ENCODE measurements at regions not wholly inside any gene's neighbourhood (a gene's known extent, or its start where the extent isn't known, plus 50 kb on each side); places are given as distances from the start of the nearest gene placed in this dataset.

GRCh38 chr18:25946540-25946939, 143.9 kb downstream of the SS18 start:
- DNase-seq (ENCODE audit: low spot score), result no peak
- WGBS, result 100% methylated on average over 1 of the region's 1 CpG
- H3K4me3 ChIP-seq, result no peak overlapping the region
- no peaks in the 10 kb centered on the region for H3K4me1 ChIP-seq (replicated peaks)
- intact Hi-C loops (cut with DNase I), result no loop called here
- H3K36me3 ChIP-seq, result no peaks in the 10 kb centered on the region
- H3K27ac ChIP-seq, result no peak overlapping the region
- TF ChIP-seq CTCF (IDR thresholded peaks at IDR 0.05) (no peak), POLR2AphosphoS5 (IDR thresholded peaks at IDR 0.05) (no peak), POLR2A (IDR thresholded peaks at IDR 0.05) (no peak)
- H3K27me3 ChIP-seq (replicated peaks; ENCODE audit: insufficient read depth), result no peaks in the 10 kb centered on the region
- no peaks in the 10 kb centered on the region for H3K9me3 ChIP-seq

DNA sequence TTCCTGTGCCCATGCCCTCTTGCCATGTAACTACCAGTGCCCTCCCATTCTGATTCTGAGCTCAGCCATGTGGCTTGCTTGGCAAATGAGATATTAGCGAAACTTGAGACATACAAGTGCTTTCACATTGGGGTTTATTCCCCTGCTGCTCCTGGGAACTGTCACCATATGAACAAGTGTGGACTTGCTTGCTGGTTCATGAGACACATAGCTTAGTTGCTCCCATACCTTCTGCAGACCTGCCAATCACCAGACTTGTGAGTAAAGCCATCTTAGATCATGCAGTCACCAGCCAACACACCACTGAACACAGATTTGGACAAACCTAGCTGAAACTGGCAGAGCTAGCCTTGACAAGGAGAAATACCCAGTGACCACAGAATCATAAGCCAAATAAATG, 155.1 kb downstream of the SS18 start:
- intact Hi-C loops (cut with DNase I), result no loop called here
- 83% methylated on average over 1 of the region's 1 CpG for WGBS

DNA sequence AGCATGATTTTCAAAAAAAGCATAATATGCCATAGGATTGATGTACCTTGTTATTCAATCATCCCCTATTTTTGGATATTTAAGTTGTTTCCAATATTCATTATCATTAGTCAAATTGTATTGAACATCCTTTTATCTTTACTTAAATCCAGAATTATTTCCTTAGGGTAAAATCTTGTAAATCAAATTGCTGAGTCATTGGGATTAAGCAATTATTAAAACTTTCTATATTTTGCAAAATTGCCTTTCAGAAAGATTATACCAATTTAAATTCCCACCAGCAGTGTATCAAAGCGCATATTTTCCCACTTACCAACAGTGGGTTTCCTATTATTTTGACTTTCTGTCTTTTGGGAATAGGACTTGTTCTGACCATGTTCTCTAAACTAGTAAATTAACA, 159.3 kb downstream of the SS18 start:
- no peaks in the 10 kb centered on the region for H3K4me1 ChIP-seq (replicated peaks)
- no peak overlapping the region for H3K4me3 ChIP-seq
- 91% methylated on average over 1 of the region's 1 CpG for WGBS
- H3K27ac ChIP-seq, result no peak overlapping the region
- TF ChIP-seq POLR2A (IDR thresholded peaks at IDR 0.05), result no peak
- no peak for TF ChIP-seq CTCF (IDR thresholded peaks at IDR 0.05)
- TF ChIP-seq POLR2AphosphoS5 (IDR thresholded peaks at IDR 0.05), result no peak
- no peaks in the 10 kb centered on the region for H3K36me3 ChIP-seq
- no peaks in the 10 kb centered on the region for H3K9me3 ChIP-seq
- H3K27me3 ChIP-seq (replicated peaks; ENCODE audit: insufficient read depth), result no peaks in the 10 kb centered on the region
- no peak for DNase-seq (ENCODE audit: low spot score)
- intact Hi-C loops (cut with DNase I), result no loop called here

More for the DNA sequence above, 155.1 kb downstream of the SS18 start:
- Histone ChIP-seq H3K4me3 (no peak overlapping the region), H3K9me3 (no peaks in the 10 kb centered on the region), H3K4me1 (replicated peaks) (no peaks in the 10 kb centered on the region), H3K36me3 (no peaks in the 10 kb centered on the region), H3K27ac (no peak overlapping the region), H3K27me3 (replicated peaks; ENCODE audit: insufficient read depth) (no peaks in the 10 kb centered on the region)
- DNase-seq (ENCODE audit: low spot score), result no peak
- TF ChIP-seq POLR2A (IDR thresholded peaks at IDR 0.05) (no peak), CTCF (IDR thresholded peaks at IDR 0.05) (no peak), POLR2AphosphoS5 (IDR thresholded peaks at IDR 0.05) (no peak)

- WGBS, result 45% methylated on average over 2 of the region's 2 CpGs
- H3K36me3 ChIP-seq, result no peaks in the 10 kb centered on the region
- H3K4me3 ChIP-seq, result no peak overlapping the region
- TF ChIP-seq POLR2AphosphoS5 (IDR thresholded peaks at IDR 0.05), result no peak
- TF ChIP-seq POLR2A (IDR thresholded peaks at IDR 0.05), result no peak
- TF ChIP-seq CTCF (IDR thresholded peaks at IDR 0.05), result no peak
- H3K4me1 ChIP-seq (replicated peaks), result no peaks in the 10 kb centered on the region
- no peak overlapping the region for H3K27ac ChIP-seq
- no peaks in the 10 kb centered on the region for H3K9me3 ChIP-seq
- intact Hi-C loops (cut with DNase I), result no loop called here
- no peaks in the 10 kb centered on the region for H3K27me3 ChIP-seq (replicated peaks; ENCODE audit: insufficient read depth)
- DNase-seq (ENCODE audit: low spot score), result no peak
Observed at GRCh38 chr18:25929787-25930186, 160.6 kb downstream of the SS18 start.

GRCh38 chr18:25927830-25928229, 162.6 kb downstream of the SS18 start:
- DNase-seq (ENCODE audit: low spot score), result no peak
- TF ChIP-seq CTCF (IDR thresholded peaks at IDR 0.05), result no peak
- no peak for TF ChIP-seq POLR2A (IDR thresholded peaks at IDR 0.05)
- no peak for TF ChIP-seq POLR2AphosphoS5 (IDR thresholded peaks at IDR 0.05)
- WGBS, result 73% methylated on average over 2 of the region's 2 CpGs
- Histone ChIP-seq H3K4me1 (replicated peaks) (no peaks in the 10 kb centered on the region), H3K27me3 (replicated peaks; ENCODE audit: insufficient read depth) (no peaks in the 10 kb centered on the region), H3K4me3 (no peak overlapping the region), H3K36me3 (no peaks in the 10 kb centered on the region), H3K9me3 (no peaks in the 10 kb centered on the region), H3K27ac (no peak overlapping the region)
- intact Hi-C loops (cut with DNase I), result no loop called here
